ENCODE measurements at regions not wholly inside any gene's neighbourhood (a gene's known extent, or its start where the extent isn't known, plus 50 kb on each side); places are given as distances from the start of the nearest gene placed in this dataset.
A peak's percentile ranks its signal among the peaks of the same experiment; 100 is the strongest.

DNA sequence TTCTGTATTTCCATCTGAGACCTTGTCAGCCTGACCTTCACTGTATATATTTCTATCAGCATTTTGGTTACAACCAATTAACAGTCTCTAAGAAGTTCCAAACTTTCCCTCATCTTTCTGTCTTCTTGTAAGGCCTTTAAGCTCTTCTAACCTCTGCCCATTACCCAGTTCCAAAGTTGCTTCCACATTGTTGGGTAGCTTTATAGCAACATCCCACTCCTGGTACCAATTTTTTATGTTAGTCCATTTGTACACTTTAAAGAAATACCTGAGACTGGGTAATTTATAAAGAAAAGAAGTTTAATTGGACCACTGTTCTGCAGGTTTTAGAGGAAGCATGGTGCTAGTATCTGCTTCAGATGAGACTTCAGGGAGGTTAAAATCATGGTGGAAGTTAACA is 1979.7 kb upstream of the RAG2 start:
- Mint-ChIP-seq H3K27ac (ENCODE audit: unreplicated experiment) (no peak overlapping the region), H3K9me3 (ENCODE audit: low read depth) (peaks cover 25% of the 10 kb centered on the region), H3K4me1 (ENCODE audit: low read depth) (peaks cover 9% of the 10 kb centered on the region), H3K4me3 (ENCODE audit: unreplicated experiment) (no peak overlapping the region), H3K36me3 (ENCODE audit: low read depth) (peaks cover 5% of the 10 kb centered on the region), H3K27me3 (ENCODE audit: low read depth) (no peaks in the 10 kb centered on the region)
- TF ChIP-seq, protein P1, sequence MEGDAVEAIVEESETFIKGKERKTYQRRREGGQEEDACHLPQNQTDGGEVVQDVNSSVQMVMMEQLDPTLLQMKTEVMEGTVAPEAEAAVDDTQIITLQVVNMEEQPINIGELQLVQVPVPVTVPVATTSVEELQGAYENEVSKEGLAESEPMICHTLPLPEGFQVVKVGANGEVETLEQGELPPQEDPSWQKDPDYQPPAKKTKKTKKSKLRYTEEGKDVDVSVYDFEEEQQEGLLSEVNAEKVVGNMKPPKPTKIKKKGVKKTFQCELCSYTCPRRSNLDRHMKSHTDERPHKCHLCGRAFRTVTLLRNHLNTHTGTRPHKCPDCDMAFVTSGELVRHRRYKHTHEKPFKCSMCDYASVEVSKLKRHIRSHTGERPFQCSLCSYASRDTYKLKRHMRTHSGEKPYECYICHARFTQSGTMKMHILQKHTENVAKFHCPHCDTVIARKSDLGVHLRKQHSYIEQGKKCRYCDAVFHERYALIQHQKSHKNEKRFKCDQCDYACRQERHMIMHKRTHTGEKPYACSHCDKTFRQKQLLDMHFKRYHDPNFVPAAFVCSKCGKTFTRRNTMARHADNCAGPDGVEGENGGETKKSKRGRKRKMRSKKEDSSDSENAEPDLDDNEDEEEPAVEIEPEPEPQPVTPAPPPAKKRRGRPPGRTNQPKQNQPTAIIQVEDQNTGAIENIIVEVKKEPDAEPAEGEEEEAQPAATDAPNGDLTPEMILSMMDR (IDR thresholded peaks at IDR 0.05): no peak
- no peak for DNase-seq (ENCODE audit: low spot score)

DNA sequence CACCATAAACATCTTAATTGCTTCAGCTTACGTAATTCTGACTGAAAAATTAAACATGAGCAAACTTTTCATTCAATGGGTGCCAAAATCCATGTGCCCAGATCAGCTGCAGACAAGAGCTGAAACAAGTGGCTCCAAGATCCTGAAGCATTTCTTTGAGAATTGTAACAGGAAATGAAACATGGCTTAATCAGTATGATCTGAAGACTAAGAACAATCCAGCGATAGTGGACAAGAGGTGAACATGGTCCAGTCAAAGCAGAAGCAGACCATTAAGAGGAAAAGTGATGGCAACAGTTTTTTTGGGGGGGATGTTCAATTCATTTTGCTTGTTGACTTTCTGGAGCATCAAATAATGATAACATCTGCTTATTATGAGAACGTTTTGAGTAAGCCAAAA is 1964.5 kb upstream of the RAG2 start:
- Mint-ChIP-seq H3K27me3 (ENCODE audit: low read depth) (no peaks in the 10 kb centered on the region), H3K9me3 (ENCODE audit: low read depth) (peaks cover 10% of the 10 kb centered on the region), H3K36me3 (ENCODE audit: low read depth) (no peaks in the 10 kb centered on the region), H3K27ac (ENCODE audit: unreplicated experiment) (no peak overlapping the region), H3K4me3 (ENCODE audit: unreplicated experiment) (no peak overlapping the region), H3K4me1 (ENCODE audit: low read depth) (peaks cover 6% of the 10 kb centered on the region)
- no peak for DNase-seq (ENCODE audit: low spot score)
- TF ChIP-seq, protein P1 (IDR thresholded peaks at IDR 0.05): no peak

DNA sequence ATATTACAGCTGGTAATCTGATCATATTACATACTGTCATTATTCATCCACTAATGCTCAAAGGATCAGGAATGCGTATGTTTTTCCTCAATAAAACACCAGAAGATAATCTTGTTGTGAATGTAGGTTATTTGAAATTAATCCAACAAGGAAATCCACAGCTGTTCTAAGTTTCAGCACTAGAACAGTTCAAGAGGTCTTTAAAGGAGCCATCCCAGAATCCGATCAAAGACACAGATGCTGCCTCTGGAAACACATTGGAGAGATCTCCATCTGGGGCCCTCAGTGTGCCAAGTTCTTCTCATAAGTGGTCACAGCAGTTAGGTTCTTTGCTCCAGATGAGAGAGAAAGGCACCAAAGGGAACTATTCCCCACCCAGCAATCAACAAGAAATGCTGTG is 1955.1 kb upstream of the RAG2 start:
- Mint-ChIP-seq H3K4me1 (ENCODE audit: low read depth) (peaks cover 12% of the 10 kb centered on the region), H3K27me3 (ENCODE audit: low read depth) (no peaks in the 10 kb centered on the region), H3K4me3 (ENCODE audit: unreplicated experiment) (no peak overlapping the region), H3K36me3 (ENCODE audit: low read depth) (no peaks in the 10 kb centered on the region), H3K9me3 (ENCODE audit: low read depth) (peaks cover 2% of the 10 kb centered on the region), H3K27ac (ENCODE audit: unreplicated experiment) (no peak overlapping the region)
- TF ChIP-seq, protein P1 (IDR thresholded peaks at IDR 0.05): no peak
- no peak for DNase-seq (ENCODE audit: low spot score)

DNA sequence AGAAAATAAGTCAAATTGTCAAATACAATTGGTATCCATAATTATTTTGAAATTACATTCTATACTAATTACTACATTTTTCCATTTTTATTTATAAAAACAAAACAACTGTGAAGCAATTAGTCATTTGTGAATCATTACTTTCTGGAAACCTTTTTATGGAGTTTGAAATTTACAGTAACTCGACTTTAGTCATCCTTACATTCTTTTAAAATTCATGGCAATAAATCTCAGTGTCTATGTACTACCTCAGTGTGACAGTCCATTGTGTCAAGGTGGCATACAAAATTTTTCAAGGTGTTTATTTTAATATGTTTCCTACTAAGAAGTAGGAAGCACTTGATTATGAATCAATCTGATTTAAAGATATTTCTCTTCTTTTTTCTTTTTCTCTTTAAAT is 1949.4 kb upstream of the RAG2 start:
- peaks cover 23% of the 10 kb centered on the region for H3K4me1 Mint-ChIP-seq (ENCODE audit: low read depth)
- DNase-seq (ENCODE audit: low spot score): no peak
- H3K27ac Mint-ChIP-seq (ENCODE audit: unreplicated experiment): no peak overlapping the region

GRCh38 chr11:38543986-38544385 is 1946.0 kb upstream of the RAG2 start:
- no peak for DNase-seq (ENCODE audit: low spot score)
- peaks cover 28% of the 10 kb centered on the region for H3K4me1 Mint-ChIP-seq (ENCODE audit: low read depth)
- peaks cover 2% of the 10 kb centered on the region for H3K9me3 Mint-ChIP-seq (ENCODE audit: low read depth)
- TF ChIP-seq, protein P1 (IDR thresholded peaks at IDR 0.05): no peak
- H3K27me3 Mint-ChIP-seq (ENCODE audit: low read depth): no peaks in the 10 kb centered on the region
- no peaks in the 10 kb centered on the region for H3K36me3 Mint-ChIP-seq (ENCODE audit: low read depth)
- peak overlapping the region; percentile 67 for H3K27ac Mint-ChIP-seq (ENCODE audit: unreplicated experiment)
- H3K4me3 Mint-ChIP-seq (ENCODE audit: unreplicated experiment): no peak overlapping the region

More for the DNA sequence above, 1949.4 kb upstream of the RAG2 start:
- Mint-ChIP-seq H3K36me3 (ENCODE audit: low read depth) (no peaks in the 10 kb centered on the region), H3K27me3 (ENCODE audit: low read depth) (no peaks in the 10 kb centered on the region), H3K9me3 (ENCODE audit: low read depth) (peaks cover 2% of the 10 kb centered on the region), H3K4me3 (ENCODE audit: unreplicated experiment) (no peak overlapping the region)
- TF ChIP-seq, protein P1 (IDR thresholded peaks at IDR 0.05): no peak

All from chondrocyte (in vitro differentiated cells).